Epithelial cell of proximal tubule (primary cell): ENCODE measurements at regions not wholly inside any gene's neighbourhood (a gene's known extent, or its start where the extent isn't known, plus 50 kb on each side); places are given as distances from the start of the nearest gene placed in this dataset.
"Not testable (repeated sequence)": the region's sequence is repeated elsewhere in the genome, so short reads cannot be mapped to it uniquely, and the experiment has no call there.

Experiments used
- DNase-seq: peaks from one replicate; pipeline ENCODE4 v3.0.0-alpha.2; 2011; ENCODE audit warnings: low read depth
- H3K4me3 ChIP-seq: 2 replicates; pipeline ENCODE4 v1.5.1; 2011; ENCODE audit warnings: low read depth, mild to moderate bottlenecking, low read length
- TF ChIP-seq, protein P1 (sequence below): conservative IDR thresholded peaks from 2 replicates; pipeline ENCODE4 v1.5.1; 2012; ENCODE audit warnings: low read depth, mild to moderate bottlenecking, low read length

DNA sequence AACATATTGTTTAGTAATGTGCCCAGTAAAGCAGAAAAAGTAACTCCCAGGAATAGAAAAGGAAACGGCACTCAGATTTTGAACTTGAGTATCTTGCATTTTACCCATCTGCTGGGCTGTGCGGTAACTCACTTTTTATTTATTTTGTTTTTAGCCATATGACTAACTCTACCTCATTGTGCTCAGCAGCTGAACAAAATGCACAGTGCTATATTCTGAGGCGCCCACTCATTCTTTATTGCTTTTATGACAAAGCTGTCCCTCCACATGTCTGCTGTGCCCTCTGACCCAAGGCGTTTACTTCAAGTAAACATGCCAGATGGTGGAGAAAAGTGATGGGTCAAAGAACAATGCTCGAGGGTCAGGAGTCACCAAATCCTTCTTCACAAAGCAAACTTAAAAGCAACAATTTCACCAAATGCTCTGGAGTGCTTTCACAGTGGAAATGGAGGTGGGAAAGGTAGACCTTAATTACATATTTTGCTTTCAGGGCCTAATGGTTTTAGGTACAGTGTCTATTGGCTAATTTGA, 215.2 kb upstream of the ELAVL2 start:
- DNase-seq: no peak
- TF ChIP-seq, protein P1, sequence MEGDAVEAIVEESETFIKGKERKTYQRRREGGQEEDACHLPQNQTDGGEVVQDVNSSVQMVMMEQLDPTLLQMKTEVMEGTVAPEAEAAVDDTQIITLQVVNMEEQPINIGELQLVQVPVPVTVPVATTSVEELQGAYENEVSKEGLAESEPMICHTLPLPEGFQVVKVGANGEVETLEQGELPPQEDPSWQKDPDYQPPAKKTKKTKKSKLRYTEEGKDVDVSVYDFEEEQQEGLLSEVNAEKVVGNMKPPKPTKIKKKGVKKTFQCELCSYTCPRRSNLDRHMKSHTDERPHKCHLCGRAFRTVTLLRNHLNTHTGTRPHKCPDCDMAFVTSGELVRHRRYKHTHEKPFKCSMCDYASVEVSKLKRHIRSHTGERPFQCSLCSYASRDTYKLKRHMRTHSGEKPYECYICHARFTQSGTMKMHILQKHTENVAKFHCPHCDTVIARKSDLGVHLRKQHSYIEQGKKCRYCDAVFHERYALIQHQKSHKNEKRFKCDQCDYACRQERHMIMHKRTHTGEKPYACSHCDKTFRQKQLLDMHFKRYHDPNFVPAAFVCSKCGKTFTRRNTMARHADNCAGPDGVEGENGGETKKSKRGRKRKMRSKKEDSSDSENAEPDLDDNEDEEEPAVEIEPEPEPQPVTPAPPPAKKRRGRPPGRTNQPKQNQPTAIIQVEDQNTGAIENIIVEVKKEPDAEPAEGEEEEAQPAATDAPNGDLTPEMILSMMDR: no peak
- H3K4me3 ChIP-seq: no peak overlapping the region

DNA sequence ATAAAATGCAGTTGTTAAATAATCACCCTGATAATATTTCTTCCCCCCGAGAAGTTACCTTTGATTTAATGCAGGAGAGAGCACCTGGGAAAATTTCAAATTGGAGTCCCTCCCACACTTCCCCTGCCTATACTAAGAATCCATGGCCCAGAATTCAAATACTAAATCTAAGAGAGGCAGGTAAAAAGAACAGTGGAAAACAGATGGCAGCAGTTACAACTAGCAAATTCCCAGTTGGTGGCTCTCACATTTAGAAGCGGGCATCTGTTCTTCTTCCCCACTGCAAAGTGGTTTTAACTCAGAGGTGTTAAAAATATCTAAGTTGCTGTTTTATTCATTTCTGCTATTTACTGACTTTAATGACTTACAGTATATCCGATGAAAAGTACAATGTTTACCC, 210.4 kb upstream of the ELAVL2 start:
- DNase-seq: no peak
- TF ChIP-seq, protein P1: no peak
- H3K4me3 ChIP-seq: no peak overlapping the region

GRCh38 chr9:24035816-24036215, 209.8 kb upstream of the ELAVL2 start:
- no peak for DNase-seq
- no peak overlapping the region for H3K4me3 ChIP-seq
- TF ChIP-seq, protein P1: no peak

- no peak for DNase-seq
- no peak overlapping the region for H3K4me3 ChIP-seq
- TF ChIP-seq, protein P1: no peak
Measured at GRCh38 chr9:24011881-24012280, 185.8 kb upstream of the ELAVL2 start.

- H3K4me3 ChIP-seq: no peak overlapping the region
- TF ChIP-seq, protein P1: no peak
- DNase-seq: no peak
Measured at GRCh38 chr9:24011009-24011717, 185.1 kb upstream of the ELAVL2 start.

DNA sequence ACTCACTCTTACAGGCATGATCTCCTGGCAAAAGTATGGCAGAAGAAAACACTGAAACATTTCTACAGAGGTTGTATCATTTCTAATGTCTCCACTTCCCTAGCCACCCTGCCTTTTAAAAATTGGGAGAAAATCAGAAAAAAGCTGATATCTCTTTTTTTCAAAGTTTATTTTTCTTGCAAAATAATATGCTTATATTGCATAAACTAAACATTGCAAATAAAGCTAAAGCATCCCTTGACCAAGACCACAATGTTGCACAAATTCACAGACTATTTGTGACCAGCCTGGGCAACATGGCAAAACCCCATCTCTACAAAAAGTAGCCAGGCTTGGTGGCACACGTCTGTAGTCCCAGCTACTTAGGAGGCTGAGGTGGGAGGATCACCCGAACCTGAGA, 183.3 kb upstream of the ELAVL2 start:
- DNase-seq: no peak
- no peak overlapping the region for H3K4me3 ChIP-seq
- TF ChIP-seq, protein P1: no peak

DNA sequence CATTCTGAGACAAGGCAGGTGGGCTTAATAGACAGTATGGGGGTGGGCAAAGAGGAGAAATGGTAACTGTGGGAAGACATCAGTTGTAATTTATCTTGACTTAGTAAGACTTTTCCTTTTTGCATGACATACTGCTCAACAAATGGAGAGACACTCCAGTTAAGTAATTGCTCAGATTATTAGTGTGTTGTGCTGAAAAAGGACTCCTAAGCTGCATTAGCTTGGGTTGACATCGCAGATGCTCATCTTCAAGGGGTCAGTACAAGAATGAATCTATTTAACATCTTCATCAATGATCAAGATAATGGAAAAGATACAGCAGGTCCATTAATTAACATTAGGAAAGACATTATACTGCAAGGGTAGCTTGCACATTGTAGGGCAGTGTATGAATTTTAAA, 181.1 kb upstream of the ELAVL2 start:
- TF ChIP-seq, protein P1: no peak
- DNase-seq: no peak
- no peak overlapping the region for H3K4me3 ChIP-seq

GRCh38 chr9:23991874-23992273, 165.8 kb upstream of the ELAVL2 start:
- H3K4me3 ChIP-seq, DNase-seq: not testable (repeated sequence)
